ENCODE measurements at regions not wholly inside any gene's neighbourhood (a gene's known extent, or its start where the extent isn't known, plus 50 kb on each side); places are given as distances from the start of the nearest gene placed in this dataset.

DNA sequence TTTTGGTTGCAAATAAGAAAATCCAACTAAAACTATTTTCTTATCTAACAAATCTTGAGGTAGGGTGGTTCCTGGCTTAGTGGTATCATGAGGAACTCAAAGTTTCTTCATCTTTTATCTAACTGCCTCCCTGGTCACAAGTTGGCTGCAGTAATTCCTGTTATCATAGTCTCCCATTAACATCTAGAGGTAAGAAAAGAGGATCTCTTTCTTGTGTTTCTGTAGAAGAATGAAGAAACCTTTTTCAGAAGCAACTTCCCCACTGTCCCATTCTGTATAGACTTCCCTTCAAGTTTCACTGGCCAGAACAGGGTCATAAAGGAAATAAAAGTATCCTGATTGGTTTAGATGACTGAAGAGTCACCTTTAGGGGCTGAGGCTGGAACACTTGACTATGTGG is 81.8 kb upstream of the ELL2 start:
- H3K4me3 ChIP-seq (ENCODE audit: control insufficient read depth, low read depth, low read length): no peak overlapping the region
- TF ChIP-seq, protein P1, sequence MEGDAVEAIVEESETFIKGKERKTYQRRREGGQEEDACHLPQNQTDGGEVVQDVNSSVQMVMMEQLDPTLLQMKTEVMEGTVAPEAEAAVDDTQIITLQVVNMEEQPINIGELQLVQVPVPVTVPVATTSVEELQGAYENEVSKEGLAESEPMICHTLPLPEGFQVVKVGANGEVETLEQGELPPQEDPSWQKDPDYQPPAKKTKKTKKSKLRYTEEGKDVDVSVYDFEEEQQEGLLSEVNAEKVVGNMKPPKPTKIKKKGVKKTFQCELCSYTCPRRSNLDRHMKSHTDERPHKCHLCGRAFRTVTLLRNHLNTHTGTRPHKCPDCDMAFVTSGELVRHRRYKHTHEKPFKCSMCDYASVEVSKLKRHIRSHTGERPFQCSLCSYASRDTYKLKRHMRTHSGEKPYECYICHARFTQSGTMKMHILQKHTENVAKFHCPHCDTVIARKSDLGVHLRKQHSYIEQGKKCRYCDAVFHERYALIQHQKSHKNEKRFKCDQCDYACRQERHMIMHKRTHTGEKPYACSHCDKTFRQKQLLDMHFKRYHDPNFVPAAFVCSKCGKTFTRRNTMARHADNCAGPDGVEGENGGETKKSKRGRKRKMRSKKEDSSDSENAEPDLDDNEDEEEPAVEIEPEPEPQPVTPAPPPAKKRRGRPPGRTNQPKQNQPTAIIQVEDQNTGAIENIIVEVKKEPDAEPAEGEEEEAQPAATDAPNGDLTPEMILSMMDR (IDR thresholded peaks at IDR 0.05; ENCODE audit: control insufficient read depth, insufficient read depth, low read depth, low read length, missing control alignments): no peak
- no peak for DNase-seq (ENCODE audit: low read depth)

DNA sequence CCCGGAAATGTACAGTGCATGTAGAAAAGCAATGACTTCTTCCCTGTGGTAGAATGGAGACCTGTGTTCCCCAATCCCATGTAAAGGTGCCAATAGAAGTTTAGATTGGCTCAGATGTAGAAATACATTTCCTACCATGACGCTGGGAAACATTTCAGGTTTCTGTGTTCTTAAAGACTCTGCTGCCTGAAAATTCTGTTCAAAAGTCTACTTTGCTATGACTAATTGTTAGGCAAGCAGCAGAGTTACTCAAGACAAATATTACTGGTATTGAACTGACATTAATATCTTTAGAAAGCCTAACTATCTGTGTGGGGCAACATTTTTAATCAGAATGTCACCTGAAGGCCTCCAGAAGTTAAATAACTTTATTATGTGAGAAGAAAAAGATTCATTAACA is 75.5 kb upstream of the ELL2 start:
- TF ChIP-seq, protein P1 (IDR thresholded peaks at IDR 0.05; ENCODE audit: control insufficient read depth, insufficient read depth, low read depth, low read length, missing control alignments): no peak
- peak; percentile 24 for DNase-seq (ENCODE audit: low read depth)

DNA sequence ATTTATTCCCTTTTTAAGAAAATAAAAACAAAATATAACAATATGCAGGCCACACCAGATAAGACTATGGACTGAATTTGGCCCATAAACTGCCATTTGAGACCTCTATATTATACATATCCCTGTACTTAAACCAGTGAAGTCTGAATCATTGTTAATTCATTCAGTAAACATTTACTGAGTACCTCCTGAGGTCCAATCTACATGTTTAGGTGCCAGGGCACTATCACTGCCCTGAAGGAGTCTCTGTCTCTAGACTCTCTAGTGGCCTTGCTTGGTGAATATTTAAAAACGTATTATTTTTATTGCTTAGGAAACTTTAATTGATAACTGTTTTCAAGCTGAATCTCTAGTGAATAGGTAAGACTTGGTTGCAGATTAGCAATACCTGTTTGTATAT is 74.7 kb upstream of the ELL2 start:
- no peak overlapping the region for H3K4me3 ChIP-seq (ENCODE audit: control insufficient read depth, low read depth, low read length)
- DNase-seq (ENCODE audit: low read depth): no peak
- TF ChIP-seq, protein P1 (IDR thresholded peaks at IDR 0.05; ENCODE audit: control insufficient read depth, insufficient read depth, low read depth, low read length, missing control alignments): no peak

More for the DNA sequence above, 75.5 kb upstream of the ELL2 start:
- no peak overlapping the region for H3K4me3 ChIP-seq (ENCODE audit: control insufficient read depth, low read depth, low read length)

DNA sequence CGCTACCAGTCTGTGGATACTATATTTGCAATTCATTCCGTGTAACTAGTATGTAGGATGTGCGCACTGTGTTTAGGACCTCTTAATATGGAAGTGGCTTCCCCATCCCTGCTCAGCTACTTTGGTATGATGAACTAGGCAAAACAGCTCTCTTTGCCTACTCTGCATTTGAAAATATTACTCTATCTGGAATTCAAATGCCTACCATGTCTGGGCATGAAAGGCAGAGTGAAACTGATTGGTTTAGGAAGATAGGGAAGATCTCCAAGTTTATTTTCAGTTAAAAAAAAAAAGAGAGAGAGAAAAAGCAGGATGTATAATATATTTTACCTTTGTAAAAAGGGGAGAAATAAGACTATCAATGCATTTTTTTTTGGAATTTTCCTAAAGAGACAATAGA is 74.1 kb upstream of the ELL2 start:
- H3K4me3 ChIP-seq (ENCODE audit: control insufficient read depth, low read depth, low read length): no peak overlapping the region
- DNase-seq (ENCODE audit: low read depth): no peak
- TF ChIP-seq, protein P1 (IDR thresholded peaks at IDR 0.05; ENCODE audit: control insufficient read depth, insufficient read depth, low read depth, low read length, missing control alignments): no peak

DNA sequence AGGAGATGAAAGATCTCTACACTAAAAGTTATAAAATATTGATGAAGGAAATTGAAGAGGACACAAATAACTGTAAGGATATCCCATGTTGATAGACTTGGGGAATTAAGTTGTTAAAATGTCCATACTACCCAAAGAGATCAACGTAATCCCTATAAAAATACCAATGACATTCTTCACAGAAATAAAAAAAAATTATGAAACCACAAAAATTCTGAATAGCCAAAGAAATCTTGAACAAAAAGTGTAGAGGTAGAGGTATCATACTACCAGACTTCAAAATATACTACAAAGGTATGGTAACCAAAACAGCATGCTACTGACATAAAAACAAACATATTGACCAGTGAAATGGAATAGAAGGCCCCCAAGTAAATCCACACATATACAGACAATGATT is 71.5 kb upstream of the ELL2 start:
- no peak for DNase-seq (ENCODE audit: low read depth)
- no peak overlapping the region for H3K4me3 ChIP-seq (ENCODE audit: control insufficient read depth, low read depth, low read length)
- TF ChIP-seq, protein P1 (IDR thresholded peaks at IDR 0.05; ENCODE audit: control insufficient read depth, insufficient read depth, low read depth, low read length, missing control alignments): no peak

DNA sequence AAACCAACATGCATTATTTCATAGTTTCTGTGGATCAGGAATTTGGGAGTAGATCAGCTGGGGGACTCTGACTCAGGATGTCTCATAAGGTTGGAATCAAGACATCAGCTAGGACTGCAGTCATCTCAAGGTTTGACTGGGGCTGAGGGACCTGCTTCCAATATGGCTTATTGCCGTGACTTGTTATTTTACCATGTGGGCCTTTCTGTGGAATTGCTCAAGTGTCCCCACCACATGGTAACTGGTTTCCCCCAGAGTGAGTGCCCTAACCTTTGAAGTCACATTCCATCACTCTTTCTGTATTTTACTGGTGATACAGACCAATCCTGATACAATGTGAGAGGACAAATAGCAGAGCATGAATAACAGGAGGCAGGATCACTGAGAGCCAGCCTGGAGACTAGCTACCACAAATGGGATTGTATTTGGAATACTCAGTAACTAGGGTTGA is 70.2 kb upstream of the ELL2 start:
- peak; percentile 39 for DNase-seq (ENCODE audit: low read depth)
- no peak overlapping the region for H3K4me3 ChIP-seq (ENCODE audit: control insufficient read depth, low read depth, low read length)
- TF ChIP-seq, protein P1 (IDR thresholded peaks at IDR 0.05; ENCODE audit: control insufficient read depth, insufficient read depth, low read depth, low read length, missing control alignments): no peak

DNA sequence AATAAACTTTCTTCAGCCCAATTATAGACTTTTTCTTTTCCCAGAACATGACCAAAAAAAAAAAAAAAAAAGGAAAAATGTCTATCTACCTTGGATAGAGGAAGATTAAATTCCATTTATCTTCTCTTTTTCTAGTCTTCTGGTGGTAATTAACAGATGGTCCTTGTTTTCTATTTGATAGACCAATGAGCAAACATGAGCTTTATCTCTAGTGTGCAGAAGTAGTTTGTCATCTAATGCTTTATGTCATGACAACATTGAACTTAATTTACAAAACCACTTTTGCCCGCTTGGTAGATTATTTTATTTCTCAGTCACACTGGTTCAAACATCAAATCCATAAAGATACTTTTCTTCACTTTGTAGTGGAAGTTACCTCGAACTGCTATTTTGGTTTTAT is 69.5 kb upstream of the ELL2 start:
- DNase-seq (ENCODE audit: low read depth): no peak
- TF ChIP-seq, protein P1 (IDR thresholded peaks at IDR 0.05; ENCODE audit: control insufficient read depth, insufficient read depth, low read depth, low read length, missing control alignments): no peak
- no peak overlapping the region for H3K4me3 ChIP-seq (ENCODE audit: control insufficient read depth, low read depth, low read length)

Measured in AG09309 (cell line).